ENCODE measurements at regions not wholly inside any gene's neighbourhood (a gene's known extent, or its start where the extent isn't known, plus 50 kb on each side); places are given as distances from the start of the nearest gene placed in this dataset.

DNA sequence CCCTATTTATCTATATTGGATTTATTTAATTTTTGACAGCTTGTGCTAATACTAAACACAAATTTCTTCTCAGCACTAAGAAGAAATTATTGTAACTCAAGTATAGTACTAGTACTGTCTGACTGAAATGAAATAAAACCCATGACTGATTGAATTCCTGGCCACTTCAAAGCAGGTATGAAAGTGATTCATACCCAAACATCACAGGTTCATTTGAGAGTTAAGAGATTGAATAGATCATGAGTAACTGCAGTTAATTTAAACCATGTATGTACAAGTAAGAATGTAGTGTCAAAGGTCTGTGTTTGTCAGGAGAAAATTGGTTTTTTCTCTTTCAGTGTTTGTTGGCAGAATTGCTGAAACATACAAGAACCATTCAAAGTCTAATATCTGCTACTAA, 332.0 kb upstream of the GRM7 start:
- FAIRE-seq (no peak), ATAC-seq (no peak), DNase-seq (ENCODE audit: low spot score) (peak; percentile 10)
- peaks cover 62% of the 10 kb centered on the region for H3K9me3 ChIP-seq (ENCODE audit: low read length)
- no peak overlapping the region for H3K4me3 ChIP-seq (replicated peaks in 1 of 3; ENCODE audit: insufficient read depth in 1 of 3, low read depth in 2 of 3, low read length in 3 of 3)
- POLR2A ChIA-PET, result no interaction called here
- BruUV-seq (replicated peaks), result no TSS peak
- intact Hi-C loops (cut with micrococcal nuclease; ENCODE audit: unreplicated experiment) (no loop called here), in situ Hi-C loops (cut with HindIII; ENCODE audit: extremely low pct_ligation_motif_present, low pct_unique_long_range_greater_than_20kb) (no loop called here)
- no peak overlapping the region for H2AFZ ChIP-seq (ENCODE audit: low read length)
- H3K9ac ChIP-seq (ENCODE audit: insufficient read depth, low read depth, low read length), result no peak overlapping the region
- no peaks in the 10 kb centered on the region for H3K27me3 ChIP-seq (ENCODE audit: control insufficient read depth in 1 of 2, insufficient read depth in 2 of 2, low read length in 2 of 2)
- no peaks in the 10 kb centered on the region for H4K20me1 ChIP-seq (ENCODE audit: insufficient read depth, low read length)
- H3K4me1 ChIP-seq (ENCODE audit: insufficient read depth, low read length), result no peaks in the 10 kb centered on the region
- no peaks in the 10 kb centered on the region for H3K36me3 ChIP-seq (replicated peaks in 1 of 2; ENCODE audit: control insufficient read depth in 1 of 2, insufficient read depth in 2 of 2, low read length in 2 of 2)
- H3K79me2 ChIP-seq (ENCODE audit: insufficient read depth, low read length), result no peaks in the 10 kb centered on the region
- H3K27ac ChIP-seq (ENCODE audit: extremely low read length, insufficient read depth, low read length), result no peak overlapping the region
- CTCF ChIA-PET (ENCODE audit: low intra/inter-chr PET ratio, low total read pairs), result no interaction called here
- H3K4me2 ChIP-seq (ENCODE audit: low read depth, low read length), result no peak overlapping the region
- no peak for TF ChIP-seq ZNF230 (CRISPR knock-in tag; IDR thresholded peaks at IDR 0.05)
- TF ChIP-seq, protein P1, sequence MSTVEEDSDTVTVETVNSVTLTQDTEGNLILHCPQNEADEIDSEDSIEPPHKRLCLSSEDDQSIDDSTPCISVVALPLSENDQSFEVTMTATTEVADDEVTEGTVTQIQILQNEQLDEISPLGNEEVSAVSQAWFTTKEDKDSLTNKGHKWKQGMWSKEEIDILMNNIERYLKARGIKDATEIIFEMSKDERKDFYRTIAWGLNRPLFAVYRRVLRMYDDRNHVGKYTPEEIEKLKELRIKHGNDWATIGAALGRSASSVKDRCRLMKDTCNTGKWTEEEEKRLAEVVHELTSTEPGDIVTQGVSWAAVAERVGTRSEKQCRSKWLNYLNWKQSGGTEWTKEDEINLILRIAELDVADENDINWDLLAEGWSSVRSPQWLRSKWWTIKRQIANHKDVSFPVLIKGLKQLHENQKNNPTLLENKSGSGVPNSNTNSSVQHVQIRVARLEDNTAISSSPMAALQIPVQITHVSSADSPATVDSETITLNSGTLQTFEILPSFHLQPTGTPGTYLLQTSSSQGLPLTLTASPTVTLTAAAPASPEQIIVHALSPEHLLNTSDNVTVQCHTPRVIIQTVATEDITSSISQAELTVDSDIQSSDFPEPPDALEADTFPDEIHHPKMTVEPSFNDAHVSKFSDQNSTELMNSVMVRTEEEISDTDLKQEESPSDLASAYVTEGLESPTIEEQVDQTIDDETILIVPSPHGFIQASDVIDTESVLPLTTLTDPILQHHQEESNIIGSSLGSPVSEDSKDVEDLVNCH (CRISPR knock-in tag; IDR thresholded peaks at IDR 0.05), result no peak
- TF ChIP-seq ZNF883 (CRISPR knock-in tag; IDR thresholded peaks at IDR 0.05; ENCODE audit: not compliant biosample characterization), result no peak
- TF ChIP-seq SOX5 (CRISPR knock-in tag; IDR thresholded peaks at IDR 0.05; ENCODE audit: borderline replicate concordance), result no peak
- TF ChIP-seq, protein P2, sequence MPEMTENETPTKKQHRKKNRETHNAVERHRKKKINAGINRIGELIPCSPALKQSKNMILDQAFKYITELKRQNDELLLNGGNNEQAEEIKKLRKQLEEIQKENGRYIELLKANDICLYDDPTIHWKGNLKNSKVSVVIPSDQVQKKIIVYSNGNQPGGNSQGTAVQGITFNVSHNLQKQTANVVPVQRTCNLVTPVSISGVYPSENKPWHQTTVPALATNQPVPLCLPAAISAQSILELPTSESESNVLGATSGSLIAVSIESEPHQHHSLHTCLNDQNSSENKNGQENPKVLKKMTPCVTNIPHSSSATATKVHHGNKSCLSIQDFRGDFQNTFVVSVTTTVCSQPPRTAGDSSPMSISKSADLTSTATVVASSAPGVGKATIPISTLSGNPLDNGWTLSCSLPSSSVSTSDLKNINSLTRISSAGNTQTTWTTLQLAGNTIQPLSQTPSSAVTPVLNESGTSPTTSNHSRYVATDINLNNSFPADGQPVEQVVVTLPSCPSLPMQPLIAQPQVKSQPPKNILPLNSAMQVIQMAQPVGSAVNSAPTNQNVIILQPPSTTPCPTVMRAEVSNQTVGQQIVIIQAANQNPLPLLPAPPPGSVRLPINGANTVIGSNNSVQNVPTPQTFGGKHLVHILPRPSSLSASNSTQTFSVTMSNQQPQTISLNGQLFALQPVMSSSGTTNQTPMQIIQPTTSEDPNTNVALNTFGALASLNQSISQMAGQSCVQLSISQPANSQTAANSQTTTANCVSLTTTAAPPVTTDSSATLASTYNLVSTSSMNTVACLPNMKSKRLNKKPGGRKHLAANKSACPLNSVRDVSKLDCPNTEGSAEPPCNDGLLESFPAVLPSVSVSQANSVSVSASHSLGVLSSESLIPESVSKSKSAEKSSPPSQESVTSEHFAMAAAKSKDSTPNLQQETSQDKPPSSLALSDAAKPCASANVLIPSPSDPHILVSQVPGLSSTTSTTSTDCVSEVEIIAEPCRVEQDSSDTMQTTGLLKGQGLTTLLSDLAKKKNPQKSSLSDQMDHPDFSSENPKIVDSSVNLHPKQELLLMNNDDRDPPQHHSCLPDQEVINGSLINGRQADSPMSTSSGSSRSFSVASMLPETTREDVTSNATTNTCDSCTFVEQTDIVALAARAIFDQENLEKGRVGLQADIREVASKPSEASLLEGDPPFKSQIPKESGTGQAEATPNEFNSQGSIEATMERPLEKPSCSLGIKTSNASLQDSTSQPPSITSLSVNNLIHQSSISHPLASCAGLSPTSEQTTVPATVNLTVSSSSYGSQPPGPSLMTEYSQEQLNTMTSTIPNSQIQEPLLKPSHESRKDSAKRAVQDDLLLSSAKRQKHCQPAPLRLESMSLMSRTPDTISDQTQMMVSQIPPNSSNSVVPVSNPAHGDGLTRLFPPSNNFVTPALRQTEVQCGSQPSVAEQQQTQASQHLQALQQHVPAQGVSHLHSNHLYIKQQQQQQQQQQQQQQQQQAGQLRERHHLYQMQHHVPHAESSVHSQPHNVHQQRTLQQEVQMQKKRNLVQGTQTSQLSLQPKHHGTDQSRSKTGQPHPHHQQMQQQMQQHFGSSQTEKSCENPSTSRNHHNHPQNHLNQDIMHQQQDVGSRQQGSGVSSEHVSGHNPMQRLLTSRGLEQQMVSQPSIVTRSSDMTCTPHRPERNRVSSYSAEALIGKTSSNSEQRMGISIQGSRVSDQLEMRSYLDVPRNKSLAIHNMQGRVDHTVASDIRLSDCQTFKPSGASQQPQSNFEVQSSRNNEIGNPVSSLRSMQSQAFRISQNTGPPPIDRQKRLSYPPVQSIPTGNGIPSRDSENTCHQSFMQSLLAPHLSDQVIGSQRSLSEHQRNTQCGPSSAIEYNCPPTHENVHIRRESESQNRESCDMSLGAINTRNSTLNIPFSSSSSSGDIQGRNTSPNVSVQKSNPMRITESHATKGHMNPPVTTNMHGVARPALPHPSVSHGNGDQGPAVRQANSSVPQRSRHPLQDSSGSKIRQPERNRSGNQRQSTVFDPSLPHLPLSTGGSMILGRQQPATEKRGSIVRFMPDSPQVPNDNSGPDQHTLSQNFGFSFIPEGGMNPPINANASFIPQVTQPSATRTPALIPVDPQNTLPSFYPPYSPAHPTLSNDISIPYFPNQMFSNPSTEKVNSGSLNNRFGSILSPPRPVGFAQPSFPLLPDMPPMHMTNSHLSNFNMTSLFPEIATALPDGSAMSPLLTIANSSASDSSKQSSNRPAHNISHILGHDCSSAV (CRISPR knock-in tag; IDR thresholded peaks at IDR 0.05; ENCODE audit: borderline replicate concordance), result no peak
- no peak for TF ChIP-seq HDAC6 (IDR thresholded peaks at IDR 0.05; ENCODE audit: low read depth, low read length)
- no peak for TF ChIP-seq RARA (CRISPR knock-in tag; IDR thresholded peaks at IDR 0.05)
- no peak for TF ChIP-seq FOXJ3 (CRISPR knock-in tag; IDR thresholded peaks at IDR 0.05; ENCODE audit: borderline replicate concordance)
- TF ChIP-seq NR2F1 (CRISPR knock-in tag; IDR thresholded peaks at IDR 0.05), result no peak
- TF ChIP-seq NR2F6 (IDR thresholded peaks at IDR 0.05), result no peak
- no peak for TF ChIP-seq NR2F6 (CRISPR knock-in tag; IDR thresholded peaks at IDR 0.05)
- TF ChIP-seq, protein P3, sequence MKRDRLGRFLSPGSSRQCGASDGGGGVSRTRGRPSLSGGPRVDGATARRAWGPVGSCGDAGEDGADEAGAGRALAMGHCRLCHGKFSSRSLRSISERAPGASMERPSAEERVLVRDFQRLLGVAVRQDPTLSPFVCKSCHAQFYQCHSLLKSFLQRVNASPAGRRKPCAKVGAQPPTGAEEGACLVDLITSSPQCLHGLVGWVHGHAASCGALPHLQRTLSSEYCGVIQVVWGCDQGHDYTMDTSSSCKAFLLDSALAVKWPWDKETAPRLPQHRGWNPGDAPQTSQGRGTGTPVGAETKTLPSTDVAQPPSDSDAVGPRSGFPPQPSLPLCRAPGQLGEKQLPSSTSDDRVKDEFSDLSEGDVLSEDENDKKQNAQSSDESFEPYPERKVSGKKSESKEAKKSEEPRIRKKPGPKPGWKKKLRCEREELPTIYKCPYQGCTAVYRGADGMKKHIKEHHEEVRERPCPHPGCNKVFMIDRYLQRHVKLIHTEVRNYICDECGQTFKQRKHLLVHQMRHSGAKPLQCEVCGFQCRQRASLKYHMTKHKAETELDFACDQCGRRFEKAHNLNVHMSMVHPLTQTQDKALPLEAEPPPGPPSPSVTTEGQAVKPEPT (CRISPR knock-in tag; IDR thresholded peaks at IDR 0.05; ENCODE audit: low read depth), result no peak
